A549 (cell line): ENCODE measurements at regions not wholly inside any gene's neighbourhood (a gene's known extent, or its start where the extent isn't known, plus 50 kb on each side); places are given as distances from the start of the nearest gene placed in this dataset.

ENCODE experiments used
- CHD2 ChIP-seq: fragments of 150-350 bp; IDR thresholded peaks from 2 replicates; pipeline ENCODE4 v1.6.1; 2014; ENCODE audit warnings: low read length; ENCODE audit not compliant: partially characterized antibody
- EP300 ChIP-seq, 2 experiments: fragments of >200 bp; sonication (Bioruptor Twin); formaldehyde crosslinking; IDR thresholded peaks; 2 replicates in 1 of 2; 3 replicates in 1 of 2; pipeline ENCODE4 v1.6.1; 2016 to 2017
- MAFK ChIP-seq: fragments of 450-650 bp; IDR thresholded peaks from 2 replicates; pipeline ENCODE4 v1.6.1; 2014; ENCODE audit not compliant: partially characterized antibody
- POLR2A ChIP-seq: IDR thresholded peaks from 2 replicates; pipeline ENCODE4 v1.6.1; 2012; ENCODE audit warnings: mild to moderate bottlenecking, low read length
- RAD21 ChIP-seq, 2 experiments: fragments of >200 bp in 1 of 2; sonication (Bioruptor Twin) in 1 of 2; formaldehyde crosslinking in 1 of 2; IDR thresholded peaks in 1 of 2; conservative IDR thresholded peaks in 1 of 2; 2 replicates in 1 of 2; 3 replicates in 1 of 2; pipeline ENCODE4 v1.6.1; 2012 to 2018; ENCODE audit warnings: inconsistent platforms in 1 of 2
- RFX5 ChIP-seq: fragments of 450-650 bp; IDR thresholded peaks from 2 replicates; pipeline ENCODE4 v1.7.1; 2014; ENCODE audit warnings: antibody characterized with exemption, mild to moderate bottlenecking, moderate library complexity
- SMC3 ChIP-seq: fragments of >200 bp; sonication (Bioruptor Twin); formaldehyde crosslinking; IDR thresholded peaks from 3 replicates; pipeline ENCODE4 v1.6.1; 2018; ENCODE audit warnings: inconsistent platforms
- ZC3H11A ChIP-seq: fragments of 450-650 bp; IDR thresholded peaks from 2 replicates; pipeline ENCODE4 v1.6.1; 2014; ENCODE audit warnings: antibody characterized with exemption, mild to moderate bottlenecking
- TF ChIP-seq, protein P1 (sequence below): fragments of 250-450 bp; sonication (Bioruptor Pico); IDR thresholded peaks from 2 replicates; pipeline ENCODE4 v1.5.0; 2021; ENCODE audit warnings: mild to moderate bottlenecking, moderate library complexity, borderline replicate concordance
- TF ChIP-seq, protein P2 (sequence below): fragments of >200 bp; sonication (Bioruptor Twin); formaldehyde crosslinking; IDR thresholded peaks from 3 replicates; pipeline ENCODE4 v1.5.1; 2016
- TF ChIP-seq, protein P3 (sequence below): fragments of >200 bp; sonication (Bioruptor Twin); formaldehyde crosslinking; IDR thresholded peaks from 3 replicates; pipeline ENCODE4 v1.6.1; 2016

DNA sequence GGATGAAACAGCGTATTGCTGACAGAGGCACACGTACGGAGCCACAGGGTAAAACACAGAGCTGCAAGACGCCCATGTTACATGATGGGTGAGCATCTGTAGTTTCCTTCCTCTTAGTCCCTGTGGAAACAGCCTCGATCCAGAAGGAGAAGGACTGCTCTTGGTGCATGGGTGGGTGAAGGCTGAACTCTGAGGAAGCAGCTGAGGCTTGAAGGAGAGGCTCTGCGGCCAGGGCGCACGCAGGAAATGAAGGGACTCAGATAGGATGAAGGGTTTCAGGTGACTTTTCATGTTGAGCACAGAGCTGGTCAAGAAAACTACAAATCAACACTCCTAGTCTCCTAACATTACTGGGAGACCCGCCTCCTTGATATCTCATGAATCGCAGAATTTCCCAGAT, 65.7 kb upstream of the ADA2 start:
- TF ChIP-seq MAFK: no peak
- TF ChIP-seq, protein P1, sequence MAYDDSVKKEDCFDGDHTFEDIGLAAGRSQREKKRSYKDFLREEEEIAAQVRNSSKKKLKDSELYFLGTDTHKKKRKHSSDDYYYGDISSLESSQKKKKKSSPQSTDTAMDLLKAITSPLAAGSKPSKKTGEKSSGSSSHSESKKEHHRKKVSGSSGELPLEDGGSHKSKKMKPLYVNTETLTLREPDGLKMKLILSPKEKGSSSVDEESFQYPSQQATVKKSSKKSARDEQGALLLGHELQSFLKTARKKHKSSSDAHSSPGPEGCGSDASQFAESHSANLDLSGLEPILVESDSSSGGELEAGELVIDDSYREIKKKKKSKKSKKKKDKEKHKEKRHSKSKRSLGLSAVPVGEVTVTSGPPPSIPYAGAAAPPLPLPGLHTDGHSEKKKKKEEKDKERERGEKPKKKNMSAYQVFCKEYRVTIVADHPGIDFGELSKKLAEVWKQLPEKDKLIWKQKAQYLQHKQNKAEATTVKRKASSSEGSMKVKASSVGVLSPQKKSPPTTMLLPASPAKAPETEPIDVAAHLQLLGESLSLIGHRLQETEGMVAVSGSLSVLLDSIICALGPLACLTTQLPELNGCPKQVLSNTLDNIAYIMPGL: no peak
- TF ChIP-seq, protein P2, sequence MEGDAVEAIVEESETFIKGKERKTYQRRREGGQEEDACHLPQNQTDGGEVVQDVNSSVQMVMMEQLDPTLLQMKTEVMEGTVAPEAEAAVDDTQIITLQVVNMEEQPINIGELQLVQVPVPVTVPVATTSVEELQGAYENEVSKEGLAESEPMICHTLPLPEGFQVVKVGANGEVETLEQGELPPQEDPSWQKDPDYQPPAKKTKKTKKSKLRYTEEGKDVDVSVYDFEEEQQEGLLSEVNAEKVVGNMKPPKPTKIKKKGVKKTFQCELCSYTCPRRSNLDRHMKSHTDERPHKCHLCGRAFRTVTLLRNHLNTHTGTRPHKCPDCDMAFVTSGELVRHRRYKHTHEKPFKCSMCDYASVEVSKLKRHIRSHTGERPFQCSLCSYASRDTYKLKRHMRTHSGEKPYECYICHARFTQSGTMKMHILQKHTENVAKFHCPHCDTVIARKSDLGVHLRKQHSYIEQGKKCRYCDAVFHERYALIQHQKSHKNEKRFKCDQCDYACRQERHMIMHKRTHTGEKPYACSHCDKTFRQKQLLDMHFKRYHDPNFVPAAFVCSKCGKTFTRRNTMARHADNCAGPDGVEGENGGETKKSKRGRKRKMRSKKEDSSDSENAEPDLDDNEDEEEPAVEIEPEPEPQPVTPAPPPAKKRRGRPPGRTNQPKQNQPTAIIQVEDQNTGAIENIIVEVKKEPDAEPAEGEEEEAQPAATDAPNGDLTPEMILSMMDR: no peak
- TF ChIP-seq RAD21 (conservative IDR thresholded peaks at IDR 0.05 in 1 of 2, IDR thresholded peaks at IDR 0.05 in 1 of 2): no peak
- TF ChIP-seq, protein P3, sequence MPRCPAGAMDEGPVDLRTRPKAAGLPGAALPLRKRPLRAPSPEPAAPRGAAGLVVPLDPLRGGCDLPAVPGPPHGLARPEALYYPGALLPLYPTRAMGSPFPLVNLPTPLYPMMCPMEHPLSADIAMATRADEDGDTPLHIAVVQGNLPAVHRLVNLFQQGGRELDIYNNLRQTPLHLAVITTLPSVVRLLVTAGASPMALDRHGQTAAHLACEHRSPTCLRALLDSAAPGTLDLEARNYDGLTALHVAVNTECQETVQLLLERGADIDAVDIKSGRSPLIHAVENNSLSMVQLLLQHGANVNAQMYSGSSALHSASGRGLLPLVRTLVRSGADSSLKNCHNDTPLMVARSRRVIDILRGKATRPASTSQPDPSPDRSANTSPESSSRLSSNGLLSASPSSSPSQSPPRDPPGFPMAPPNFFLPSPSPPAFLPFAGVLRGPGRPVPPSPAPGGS: no peak
- no peak for TF ChIP-seq CHD2
- no peak for TF ChIP-seq RFX5
- no peak for TF ChIP-seq POLR2A
- no peak for TF ChIP-seq SMC3
- TF ChIP-seq EP300 (IDR thresholded peaks at IDR 0.05): no peak
- TF ChIP-seq ZC3H11A: no peak
